ENCODE measurements at regions not wholly inside any gene's neighbourhood (a gene's known extent, or its start where the extent isn't known, plus 50 kb on each side); places are given as distances from the start of the nearest gene placed in this dataset.
"Not testable (repeated sequence)": the region's sequence is repeated elsewhere in the genome, so short reads cannot be mapped to it uniquely, and the experiment has no call there.

DNA sequence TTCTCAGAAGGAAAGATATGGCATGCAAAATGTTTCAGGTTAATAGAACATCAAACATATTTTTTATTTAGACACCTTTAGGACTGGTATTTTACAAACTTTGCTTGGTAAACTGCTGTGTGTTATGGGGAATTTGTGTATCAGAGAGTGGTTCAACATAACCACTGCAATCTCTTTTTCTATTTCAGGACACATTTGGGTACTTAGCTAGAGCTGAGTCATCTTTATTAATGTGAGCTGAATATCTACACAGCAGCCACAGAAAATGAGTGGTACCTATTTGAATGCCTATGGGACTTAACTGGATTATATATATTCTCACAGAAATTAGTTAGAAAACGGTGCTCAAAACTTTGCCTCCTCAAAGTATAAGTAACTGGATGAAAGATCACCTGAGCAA lies 179.8 kb downstream of the SPDYE17 start:
- TF ChIP-seq, protein P1, sequence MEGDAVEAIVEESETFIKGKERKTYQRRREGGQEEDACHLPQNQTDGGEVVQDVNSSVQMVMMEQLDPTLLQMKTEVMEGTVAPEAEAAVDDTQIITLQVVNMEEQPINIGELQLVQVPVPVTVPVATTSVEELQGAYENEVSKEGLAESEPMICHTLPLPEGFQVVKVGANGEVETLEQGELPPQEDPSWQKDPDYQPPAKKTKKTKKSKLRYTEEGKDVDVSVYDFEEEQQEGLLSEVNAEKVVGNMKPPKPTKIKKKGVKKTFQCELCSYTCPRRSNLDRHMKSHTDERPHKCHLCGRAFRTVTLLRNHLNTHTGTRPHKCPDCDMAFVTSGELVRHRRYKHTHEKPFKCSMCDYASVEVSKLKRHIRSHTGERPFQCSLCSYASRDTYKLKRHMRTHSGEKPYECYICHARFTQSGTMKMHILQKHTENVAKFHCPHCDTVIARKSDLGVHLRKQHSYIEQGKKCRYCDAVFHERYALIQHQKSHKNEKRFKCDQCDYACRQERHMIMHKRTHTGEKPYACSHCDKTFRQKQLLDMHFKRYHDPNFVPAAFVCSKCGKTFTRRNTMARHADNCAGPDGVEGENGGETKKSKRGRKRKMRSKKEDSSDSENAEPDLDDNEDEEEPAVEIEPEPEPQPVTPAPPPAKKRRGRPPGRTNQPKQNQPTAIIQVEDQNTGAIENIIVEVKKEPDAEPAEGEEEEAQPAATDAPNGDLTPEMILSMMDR (IDR thresholded peaks at IDR 0.05) = not testable (repeated sequence)
- TF ChIP-seq POLR2A (IDR thresholded peaks at IDR 0.05) = not testable (repeated sequence)

All from heart left ventricle (tissue), 13 donors.